Prostate gland (tissue), 2 donors: ENCODE measurements at regions not wholly inside any gene's neighbourhood (a gene's known extent, or its start where the extent isn't known, plus 50 kb on each side); places are given as distances from the start of the nearest gene placed in this dataset.

Experiments
- DNase-seq: peaks from one replicate; pipeline ENCODE4 v3.0.0-alpha.2; 2019; ENCODE audit warnings: low spot score
- H3K27ac ChIP-seq, 2 donors: fragments of 200-600 bp; sonication (generic); 2 replicates each; pipeline ENCODE4 v1.5.1; 2017 to 2019
- H3K27me3 ChIP-seq: fragments of 200-600 bp; sonication (generic); replicated peaks from 2 replicates; pipeline ENCODE4 v1.5.1; 2019; ENCODE audit not compliant: insufficient read depth
- H3K36me3 ChIP-seq, 2 donors: fragments of 200-600 bp; sonication (generic); 1 replicate in 1 of 2; 2 replicates in 1 of 2; pipeline versions ENCODE4 v1.5.1 to v1.8.1; 2017 to 2019
- H3K4me1 ChIP-seq: fragments of 200-600 bp; sonication (generic); replicated peaks from 2 replicates; pipeline ENCODE4 v1.5.1; 2019
- H3K4me3 ChIP-seq, 2 donors: fragments of 200-600 bp; sonication (generic); 2 replicates each; pipeline ENCODE4 v1.5.1; 2017 to 2019
- H3K9me3 ChIP-seq: fragments of 200-600 bp; sonication (generic); 2 replicates; pipeline ENCODE4 v1.5.1; 2017
- CTCF ChIP-seq, 4 experiments: fragments of 200-600 bp in 2 of 4; fragments of 450-650 bp in 2 of 4; sonication (generic) in 2 of 4; IDR thresholded peaks; 1 replicate in 3 of 4; 2 replicates in 1 of 4; pipeline ENCODE4 v1.5.1; 2016 to 2019; ENCODE audit warnings: antibody characterized with exemption in 4 of 4, mild to moderate bottlenecking in 2 of 4, moderate library complexity in 2 of 4
- POLR2A ChIP-seq: fragments of 450-650 bp; IDR thresholded peaks from one replicate; pipeline ENCODE4 v1.6.1; 2016; ENCODE audit warnings: antibody characterized with exemption, mild to moderate bottlenecking
- POLR2AphosphoS5 ChIP-seq: sonication (generic); formaldehyde crosslinking; IDR thresholded peaks from one replicate; pipeline ENCODE4 v1.6.1; 2017; ENCODE audit warnings: antibody characterized with exemption
- WGBS: methylation state at CpG from one replicate; pipeline ENCODE4 v1.1.5; 2018; 5-methylcytosine and 5-hydroxymethylcytosine counted together
- intact Hi-C: fragments of 100-400 bp; cut with DNase I; formaldehyde crosslinking; loops from one replicate; pipeline ENCODE4 v1.14.2; 2022

- intact Hi-C loops = no loop called here
- no peak overlapping the region for H3K27ac ChIP-seq
- no peaks in the 10 kb centered on the region for H3K27me3 ChIP-seq
- H3K9me3 ChIP-seq = no peaks in the 10 kb centered on the region
- no peak overlapping the region for H3K4me3 ChIP-seq
- TF ChIP-seq POLR2AphosphoS5 (no peak), POLR2A (no peak), CTCF (IDR thresholded peaks at IDR 0.05) (no peak)
- 42% methylated on average over 5 of the region's 5 CpGs for WGBS
- H3K4me1 ChIP-seq = no peaks in the 10 kb centered on the region
- no peak for DNase-seq
- no peaks in the 10 kb centered on the region for H3K36me3 ChIP-seq
These were observed 364.3 kb upstream of the HS3ST5 start for GRCh38 chr6:114707081-114707620.

- WGBS = 91% methylated on average over 4 of the region's 4 CpGs
- no peaks in the 10 kb centered on the region for H3K9me3 ChIP-seq
- H3K4me3 ChIP-seq = no peak overlapping the region
- no peaks in the 10 kb centered on the region for H3K4me1 ChIP-seq
- intact Hi-C loops = no loop called here
- no peak for DNase-seq
- H3K36me3 ChIP-seq = no peaks in the 10 kb centered on the region
- H3K27ac ChIP-seq = no peak overlapping the region
- H3K27me3 ChIP-seq = no peaks in the 10 kb centered on the region
- TF ChIP-seq POLR2AphosphoS5 = no peak
- no peak for TF ChIP-seq POLR2A
- no peak for TF ChIP-seq CTCF (IDR thresholded peaks at IDR 0.05)
These were observed 347.8 kb upstream of the HS3ST5 start for GRCh38 chr6:114690625-114691024.

- no peak overlapping the region for H3K4me3 ChIP-seq
- no peaks in the 10 kb centered on the region for H3K9me3 ChIP-seq
- intact Hi-C loops = no loop called here
- H3K27ac ChIP-seq = no peak overlapping the region
- H3K27me3 ChIP-seq = no peaks in the 10 kb centered on the region
- WGBS = 95% methylated on average over 2 of the region's 2 CpGs
- H3K36me3 ChIP-seq = no peaks in the 10 kb centered on the region
- DNase-seq = no peak
- TF ChIP-seq CTCF (IDR thresholded peaks at IDR 0.05) (no peak), POLR2A (no peak), POLR2AphosphoS5 (no peak)
- no peaks in the 10 kb centered on the region for H3K4me1 ChIP-seq
These were observed 316.7 kb upstream of the HS3ST5 start for GRCh38 chr6:114659513-114659912.

- H3K4me1 ChIP-seq = no peaks in the 10 kb centered on the region
- H3K27ac ChIP-seq = no peak overlapping the region
- 46% methylated on average over 2 of the region's 2 CpGs for WGBS
- no peaks in the 10 kb centered on the region for H3K36me3 ChIP-seq
- no peak for TF ChIP-seq CTCF (IDR thresholded peaks at IDR 0.05)
- no peak for TF ChIP-seq POLR2A
- no peak for TF ChIP-seq POLR2AphosphoS5
- no peak overlapping the region for H3K4me3 ChIP-seq
- no peaks in the 10 kb centered on the region for H3K27me3 ChIP-seq
- no peak for DNase-seq
- no peaks in the 10 kb centered on the region for H3K9me3 ChIP-seq
- intact Hi-C loops = no loop called here
These were observed 308.8 kb upstream of the HS3ST5 start for GRCh38 chr6:114651611-114652010.

GRCh38 chr6:114650891-114651290 is 308.1 kb upstream of the HS3ST5 start:
- DNase-seq = no peak
- Histone ChIP-seq H3K4me3 (no peak overlapping the region), H3K27me3 (no peaks in the 10 kb centered on the region), H3K4me1 (no peaks in the 10 kb centered on the region), H3K36me3 (no peaks in the 10 kb centered on the region), H3K27ac (no peak overlapping the region), H3K9me3 (no peaks in the 10 kb centered on the region)
- WGBS = 77% methylated on average over 2 of the region's 2 CpGs
- TF ChIP-seq CTCF (IDR thresholded peaks at IDR 0.05) = no peak
- no peak for TF ChIP-seq POLR2A
- TF ChIP-seq POLR2AphosphoS5 = no peak
- intact Hi-C loops = no loop called here
